ENCODE measurements at regions not wholly inside any gene's neighbourhood (a gene's known extent, or its start where the extent isn't known, plus 50 kb on each side); places are given as distances from the start of the nearest gene placed in this dataset.

DNA sequence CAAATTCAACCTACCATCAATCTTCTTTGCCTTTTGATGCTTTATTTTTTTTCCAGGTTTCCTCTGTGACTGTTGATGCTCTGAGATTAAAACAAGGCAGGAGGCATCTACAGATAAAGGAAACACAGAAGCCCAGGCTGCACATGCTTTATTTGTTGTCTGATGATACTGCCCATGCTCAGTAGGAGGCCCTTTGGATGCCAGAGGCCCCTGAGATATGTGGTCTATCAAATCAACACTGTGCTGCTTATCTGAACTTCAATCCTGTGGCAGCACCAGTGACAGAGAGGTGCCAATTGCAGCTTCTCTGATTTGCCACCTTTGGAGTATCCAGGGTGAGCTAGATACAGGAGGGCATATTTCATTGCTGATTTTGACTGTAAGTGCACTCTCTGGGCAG is 571.3 kb upstream of the TBX3 start:
- Histone ChIP-seq H3K36me3 (replicated peaks in 1 of 2; ENCODE audit: control insufficient read depth in 1 of 2, insufficient read depth in 2 of 2, low read length in 2 of 2) (no peaks in the 10 kb centered on the region), H4K20me1 (ENCODE audit: insufficient read depth, low read length) (no peaks in the 10 kb centered on the region), H3K27ac (ENCODE audit: low read depth in 1 of 2, low read length in 2 of 2) (no peak overlapping the region), H3K4me3 (replicated peaks in 1 of 3; ENCODE audit: low read depth in 2 of 3, low read length in 3 of 3) (no peak overlapping the region), H3K79me2 (ENCODE audit: insufficient read depth, low read length) (no peaks in the 10 kb centered on the region), H3K4me2 (replicated peaks; ENCODE audit: extremely low read depth, low read length, poor library complexity, severe bottlenecking) (no peak overlapping the region), H3K9me3 (replicated peaks in 1 of 2; ENCODE audit: control insufficient read depth in 1 of 2, insufficient read depth in 1 of 2, low read length in 2 of 2) (peaks cover 0 to 6% of the 10 kb centered on the region in 2 donors), H3K9ac (ENCODE audit: insufficient read depth, low read length, poor library complexity, severe bottlenecking) (no peak overlapping the region), H3K4me1 (ENCODE audit: control insufficient read depth in 1 of 2, insufficient read depth in 2 of 2, low read length in 2 of 2) (no peaks in the 10 kb centered on the region), H2AFZ (ENCODE audit: insufficient read depth, low read depth, low read length, poor library complexity, severe bottlenecking) (no peak overlapping the region), H3K27me3 (ENCODE audit: control insufficient read depth in 2 of 2, insufficient read depth in 2 of 2, low read length in 2 of 2) (no peaks in the 10 kb centered on the region)
- no peak for TF ChIP-seq CTCF (IDR thresholded peaks at IDR 0.05)
- intact Hi-C loops (cut with micrococcal nuclease): no loop called here
- Mint-ChIP-seq H3K4me1 (no peaks in the 10 kb centered on the region), H3K4me3 (no peak overlapping the region), H3K27me3 (ENCODE audit: low read depth in 3 of 3) (peaks cover 0 to 1% (median 1%) of the 10 kb centered on the region in 3 donors), H3K27ac (no peak overlapping the region), H3K9me3 (peaks cover 0 to 14% (median 2%) of the 10 kb centered on the region in 7 donors), H3K36me3 (no peaks in the 10 kb centered on the region)
- no peak for DNase-seq

GRCh38 chr12:115253049-115253448 is 569.1 kb upstream of the TBX3 start:
- Histone ChIP-seq H3K4me1 (ENCODE audit: control insufficient read depth in 1 of 2, insufficient read depth in 2 of 2, low read length in 2 of 2) (no peaks in the 10 kb centered on the region), H4K20me1 (ENCODE audit: insufficient read depth, low read length) (no peaks in the 10 kb centered on the region), H3K9ac (ENCODE audit: insufficient read depth, low read length, poor library complexity, severe bottlenecking) (no peak overlapping the region), H3K36me3 (replicated peaks in 1 of 2; ENCODE audit: control insufficient read depth in 1 of 2, insufficient read depth in 2 of 2, low read length in 2 of 2) (no peaks in the 10 kb centered on the region), H3K9me3 (replicated peaks in 1 of 2; ENCODE audit: control insufficient read depth in 1 of 2, insufficient read depth in 1 of 2, low read length in 2 of 2) (peaks cover 0 to 6% of the 10 kb centered on the region in 2 donors), H3K79me2 (ENCODE audit: insufficient read depth, low read length) (no peaks in the 10 kb centered on the region), H3K4me3 (replicated peaks in 1 of 3; ENCODE audit: low read depth in 2 of 3, low read length in 3 of 3) (no peak overlapping the region), H3K4me2 (replicated peaks; ENCODE audit: extremely low read depth, low read length, poor library complexity, severe bottlenecking) (no peak overlapping the region), H3K27me3 (ENCODE audit: control insufficient read depth in 2 of 2, insufficient read depth in 2 of 2, low read length in 2 of 2) (no peaks in the 10 kb centered on the region), H3K27ac (ENCODE audit: low read depth in 1 of 2, low read length in 2 of 2) (no peak overlapping the region), H2AFZ (ENCODE audit: insufficient read depth, low read depth, low read length, poor library complexity, severe bottlenecking) (no peak overlapping the region)
- 58% methylated on average over 3 of the region's 3 CpGs for WGBS (ENCODE audit: insufficient coverage)
- H3K27me3 Mint-ChIP-seq (ENCODE audit: low read depth in 3 of 3): peaks cover 0 to 1% (median 1%) of the 10 kb centered on the region in 3 donors
- DNase-seq: no peak
- no peaks in the 10 kb centered on the region for H3K4me1 Mint-ChIP-seq
- peak overlapping the region in 1 of 7 donors; percentile 10 for H3K27ac Mint-ChIP-seq
- intact Hi-C loops (cut with micrococcal nuclease): no loop called here
- peaks cover 0 to 14% (median 2%) of the 10 kb centered on the region in 7 donors for H3K9me3 Mint-ChIP-seq
- H3K36me3 Mint-ChIP-seq: no peaks in the 10 kb centered on the region
- TF ChIP-seq CTCF (IDR thresholded peaks at IDR 0.05): no peak
- H3K4me3 Mint-ChIP-seq: no peak overlapping the region
